GM12872 (cell line): ENCODE measurements at regions not wholly inside any gene's neighbourhood (a gene's known extent, or its start where the extent isn't known, plus 50 kb on each side); places are given as distances from the start of the nearest gene placed in this dataset.

Source experiments
- TF ChIP-seq, protein P1 (sequence below): IDR thresholded peaks from 3 replicates; pipeline ENCODE4 v1.5.1; 2011; ENCODE audit warnings: low read depth, mild to moderate bottlenecking, low read length, moderate library complexity; ENCODE audit not compliant: insufficient read depth

DNA sequence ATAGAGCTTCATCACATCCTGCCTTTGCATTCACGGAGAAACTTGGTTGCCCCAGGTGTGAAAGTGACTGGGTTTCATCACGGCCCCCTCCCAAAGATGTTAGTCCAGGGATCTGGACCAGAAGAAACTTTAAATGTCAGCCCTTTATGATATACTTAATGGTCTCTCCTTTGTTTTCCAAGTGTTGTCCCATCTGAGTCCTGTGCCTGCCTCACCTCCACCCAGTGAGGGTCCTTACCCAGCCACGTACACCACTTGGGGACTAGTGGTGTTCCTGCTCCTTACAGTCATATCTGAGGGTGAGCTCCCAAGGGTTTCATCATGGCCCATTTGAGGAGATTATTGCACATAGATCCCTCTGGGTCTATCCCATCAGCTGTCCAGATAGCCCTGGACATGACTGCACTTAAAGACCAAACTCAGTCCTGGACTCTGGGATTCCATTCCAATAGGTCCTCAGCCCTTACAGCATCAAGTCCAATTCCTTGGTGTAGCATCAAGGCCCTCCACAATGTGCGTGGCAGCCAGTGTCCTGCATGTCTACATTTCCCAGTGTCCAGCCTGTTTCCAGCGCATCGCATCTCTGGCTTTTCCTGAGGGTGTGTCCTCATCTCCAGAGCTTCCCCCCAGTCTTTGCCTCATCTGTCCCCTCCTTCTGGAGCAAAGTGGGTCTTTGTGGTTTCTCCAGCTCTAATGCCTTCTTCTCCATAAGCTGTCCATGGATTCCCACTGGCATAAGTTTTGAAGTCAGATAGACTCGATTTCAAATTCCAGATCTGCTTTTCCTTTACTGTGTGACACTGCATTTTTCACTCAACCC lies 351.6 kb downstream of the MYCN start:
- TF ChIP-seq, protein P1, sequence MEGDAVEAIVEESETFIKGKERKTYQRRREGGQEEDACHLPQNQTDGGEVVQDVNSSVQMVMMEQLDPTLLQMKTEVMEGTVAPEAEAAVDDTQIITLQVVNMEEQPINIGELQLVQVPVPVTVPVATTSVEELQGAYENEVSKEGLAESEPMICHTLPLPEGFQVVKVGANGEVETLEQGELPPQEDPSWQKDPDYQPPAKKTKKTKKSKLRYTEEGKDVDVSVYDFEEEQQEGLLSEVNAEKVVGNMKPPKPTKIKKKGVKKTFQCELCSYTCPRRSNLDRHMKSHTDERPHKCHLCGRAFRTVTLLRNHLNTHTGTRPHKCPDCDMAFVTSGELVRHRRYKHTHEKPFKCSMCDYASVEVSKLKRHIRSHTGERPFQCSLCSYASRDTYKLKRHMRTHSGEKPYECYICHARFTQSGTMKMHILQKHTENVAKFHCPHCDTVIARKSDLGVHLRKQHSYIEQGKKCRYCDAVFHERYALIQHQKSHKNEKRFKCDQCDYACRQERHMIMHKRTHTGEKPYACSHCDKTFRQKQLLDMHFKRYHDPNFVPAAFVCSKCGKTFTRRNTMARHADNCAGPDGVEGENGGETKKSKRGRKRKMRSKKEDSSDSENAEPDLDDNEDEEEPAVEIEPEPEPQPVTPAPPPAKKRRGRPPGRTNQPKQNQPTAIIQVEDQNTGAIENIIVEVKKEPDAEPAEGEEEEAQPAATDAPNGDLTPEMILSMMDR = no peak

DNA sequence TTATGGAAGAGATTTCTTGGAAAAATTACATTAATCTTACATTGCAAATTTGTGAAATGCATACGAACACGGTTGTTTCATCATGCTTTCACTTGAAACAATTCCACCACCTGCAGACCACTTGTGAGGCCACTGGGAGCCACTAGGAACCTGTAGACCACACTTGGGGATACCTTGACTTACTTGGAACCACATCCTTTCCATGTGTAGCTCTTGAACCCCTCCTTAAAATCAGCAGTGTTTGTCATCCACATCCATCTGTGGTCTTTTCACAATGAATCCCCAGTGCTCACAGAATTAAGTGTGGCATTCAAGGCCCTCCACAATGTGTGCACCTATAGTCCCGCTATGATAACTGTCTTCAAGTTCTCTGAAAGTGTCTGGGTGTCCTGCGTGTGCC lies 350.9 kb downstream of the MYCN start:
- TF ChIP-seq, protein P1 = no peak

DNA sequence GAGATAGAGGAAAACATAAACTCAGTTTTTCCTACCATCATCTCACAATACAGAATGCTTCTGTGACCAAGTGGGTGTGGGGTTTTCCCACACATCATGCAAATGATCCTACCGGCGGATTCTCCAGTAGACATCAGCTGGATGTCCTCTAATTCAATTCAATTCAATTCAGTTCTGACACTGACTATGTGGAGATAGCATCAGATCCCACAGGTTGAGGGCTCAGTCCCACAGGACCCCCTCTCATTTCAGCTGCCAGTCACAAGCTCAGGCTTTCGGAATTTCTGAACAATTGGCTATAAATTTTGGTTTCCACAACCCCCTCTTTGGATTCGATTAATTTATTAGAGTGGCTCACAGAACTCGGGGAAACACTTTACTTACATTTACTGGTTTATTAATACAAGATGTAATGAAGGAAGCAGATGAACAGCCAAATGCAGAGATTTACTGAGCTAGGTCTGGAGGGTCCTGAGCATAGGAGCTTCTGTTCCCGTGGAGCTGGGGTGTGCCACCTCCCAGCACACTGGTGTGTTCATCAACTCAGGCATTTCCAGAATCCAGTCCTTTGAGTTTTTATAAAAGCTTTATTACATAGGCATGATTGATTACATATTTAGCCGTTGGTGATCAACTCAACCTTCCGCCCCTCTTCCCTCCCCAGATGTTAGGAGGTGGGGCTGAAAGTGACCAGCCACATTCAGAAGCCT lies 350.1 kb downstream of the MYCN start:
- TF ChIP-seq, protein P1 = no peak

DNA sequence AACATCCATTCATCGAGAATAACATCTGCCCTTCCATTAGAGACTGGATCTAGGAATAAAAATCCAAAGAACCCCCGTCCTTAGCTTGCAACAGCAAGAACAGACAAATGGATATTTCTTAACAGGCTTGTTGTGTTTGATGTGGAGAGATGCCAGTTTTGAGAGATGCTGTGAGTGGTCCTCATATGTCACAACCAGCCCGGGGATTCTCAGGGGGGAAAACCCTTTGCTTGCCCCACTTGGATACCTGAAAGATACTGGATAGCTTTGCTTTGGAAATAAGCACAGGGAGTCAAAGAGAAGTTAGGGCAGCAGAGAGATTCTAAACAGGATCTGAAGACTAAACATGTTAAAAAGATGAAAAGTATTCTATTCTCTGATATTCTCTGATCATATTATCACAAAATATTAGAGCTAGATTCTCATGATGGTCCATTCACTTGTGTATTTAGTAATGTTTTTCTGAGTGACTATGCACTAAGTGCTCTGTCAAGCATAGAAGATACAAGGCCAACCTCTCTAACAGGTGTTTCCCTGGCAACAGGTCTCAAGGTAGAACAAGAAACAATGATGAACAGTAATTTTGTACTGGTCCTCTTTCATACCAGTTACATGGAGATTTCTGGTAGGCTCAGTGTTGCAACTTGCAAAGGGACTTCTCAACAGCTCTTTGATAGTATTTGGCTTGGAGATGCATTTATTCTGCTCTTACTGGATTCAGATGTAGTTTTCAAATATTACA lies 348.2 kb downstream of the MYCN start:
- TF ChIP-seq, protein P1 = no peak

DNA sequence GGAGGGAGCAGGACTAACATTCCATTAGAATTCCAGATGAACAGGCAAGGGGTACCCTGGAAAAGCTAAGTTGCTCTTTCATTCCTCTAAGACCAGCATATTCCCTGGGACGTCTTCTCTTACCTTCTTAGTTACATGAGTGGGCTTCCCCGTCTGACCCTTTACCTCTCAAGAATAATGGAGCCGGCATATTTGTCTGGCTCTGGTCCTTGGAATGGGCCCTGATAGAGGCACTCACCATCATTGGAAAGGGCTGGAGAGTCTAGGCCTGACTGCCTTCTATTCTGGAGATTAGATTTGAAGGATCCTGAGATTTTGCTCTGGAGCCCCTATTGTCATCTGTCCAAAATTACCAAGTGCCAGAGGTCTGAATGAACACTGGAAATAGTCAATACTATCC lies 347.5 kb downstream of the MYCN start:
- TF ChIP-seq, protein P1 = no peak

DNA sequence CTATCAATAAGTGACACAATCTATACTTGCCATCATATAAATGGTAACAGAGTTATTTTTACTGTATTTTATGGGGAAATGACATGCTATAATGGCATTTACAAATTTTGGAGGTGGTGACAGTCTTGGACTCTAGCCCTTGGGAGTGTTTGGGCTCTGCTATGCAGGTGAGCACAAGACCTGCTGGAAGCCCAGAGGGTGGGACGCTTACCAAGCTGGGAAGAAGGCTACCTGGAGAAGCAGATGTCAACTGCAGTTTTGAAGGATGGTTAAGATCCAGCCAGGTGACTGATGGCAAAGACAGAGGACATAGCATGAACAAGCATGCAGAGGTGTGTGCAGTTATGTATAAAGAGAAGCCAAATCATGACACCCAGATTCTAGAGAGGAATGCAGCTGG lies 346.9 kb downstream of the MYCN start:
- TF ChIP-seq, protein P1 = no peak

DNA sequence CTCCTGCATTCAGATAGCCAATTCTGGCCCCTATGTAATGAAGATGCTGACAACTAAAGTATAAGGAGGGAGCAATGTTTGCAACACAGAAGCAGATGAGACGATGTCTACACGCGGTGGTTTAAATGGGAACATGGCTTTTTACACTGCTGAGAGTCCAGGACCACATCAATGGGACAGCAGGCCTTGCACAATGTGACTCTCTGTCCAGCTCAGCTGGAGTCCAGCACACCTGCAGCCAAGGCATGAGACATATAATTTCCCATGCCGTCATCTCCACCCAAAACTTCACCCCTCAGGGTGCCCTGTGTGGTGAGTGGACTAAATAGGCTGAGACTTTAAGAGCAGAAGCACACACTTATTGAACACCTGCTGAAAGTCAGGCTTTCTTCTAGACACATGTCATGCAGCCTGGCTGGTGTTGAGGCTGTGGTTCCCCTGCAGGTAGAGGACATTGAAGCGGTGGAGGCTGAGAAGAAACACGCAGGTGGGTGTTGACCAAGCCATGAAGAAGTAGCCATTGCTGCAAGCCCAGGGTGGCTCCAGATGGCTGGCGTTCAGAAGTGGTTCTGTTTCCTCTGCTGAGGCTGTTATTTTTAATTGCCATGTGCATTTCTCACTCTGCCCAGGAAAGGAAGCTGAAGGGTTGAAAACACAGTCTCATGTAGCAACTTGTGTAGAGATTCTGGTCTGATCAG lies 345.6 kb downstream of the MYCN start:
- TF ChIP-seq, protein P1 = no peak
